Prostate gland (tissue), 2 donors: ENCODE measurements at regions not wholly inside any gene's neighbourhood (a gene's known extent, or its start where the extent isn't known, plus 50 kb on each side); places are given as distances from the start of the nearest gene placed in this dataset.

ENCODE experiments used
- DNase-seq: peaks from one replicate; pipeline ENCODE4 v3.0.0-alpha.2; 2019; ENCODE audit warnings: low spot score
- H3K27ac ChIP-seq, 2 donors: fragments of 200-600 bp; sonication (generic); 2 replicates each; pipeline ENCODE4 v1.5.1; 2017 to 2019
- H3K27me3 ChIP-seq: fragments of 200-600 bp; sonication (generic); replicated peaks from 2 replicates; pipeline ENCODE4 v1.5.1; 2019; ENCODE audit not compliant: insufficient read depth
- H3K36me3 ChIP-seq, 2 donors: fragments of 200-600 bp; sonication (generic); 1 replicate in 1 of 2; 2 replicates in 1 of 2; pipeline versions ENCODE4 v1.5.1 to v1.8.1; 2017 to 2019
- H3K4me1 ChIP-seq: fragments of 200-600 bp; sonication (generic); replicated peaks from 2 replicates; pipeline ENCODE4 v1.5.1; 2019
- H3K4me3 ChIP-seq, 2 donors: fragments of 200-600 bp; sonication (generic); 2 replicates each; pipeline ENCODE4 v1.5.1; 2017 to 2019
- H3K9me3 ChIP-seq: fragments of 200-600 bp; sonication (generic); 2 replicates; pipeline ENCODE4 v1.5.1; 2017
- CTCF ChIP-seq, 4 experiments: fragments of 200-600 bp in 2 of 4; fragments of 450-650 bp in 2 of 4; sonication (generic) in 2 of 4; IDR thresholded peaks; 1 replicate in 3 of 4; 2 replicates in 1 of 4; pipeline ENCODE4 v1.5.1; 2016 to 2019; ENCODE audit warnings: antibody characterized with exemption in 4 of 4, mild to moderate bottlenecking in 2 of 4, moderate library complexity in 2 of 4
- POLR2A ChIP-seq: fragments of 450-650 bp; IDR thresholded peaks from one replicate; pipeline ENCODE4 v1.6.1; 2016; ENCODE audit warnings: antibody characterized with exemption, mild to moderate bottlenecking
- POLR2AphosphoS5 ChIP-seq: sonication (generic); formaldehyde crosslinking; IDR thresholded peaks from one replicate; pipeline ENCODE4 v1.6.1; 2017; ENCODE audit warnings: antibody characterized with exemption
- WGBS: methylation state at CpG from one replicate; pipeline ENCODE4 v1.1.5; 2018; 5-methylcytosine and 5-hydroxymethylcytosine counted together
- intact Hi-C: fragments of 100-400 bp; cut with DNase I; formaldehyde crosslinking; loops from one replicate; pipeline ENCODE4 v1.14.2; 2022

- H3K4me3 ChIP-seq: no peak overlapping the region
- H3K9me3 ChIP-seq: no peaks in the 10 kb centered on the region
- TF ChIP-seq POLR2AphosphoS5: no peak
- no peak for TF ChIP-seq POLR2A
- TF ChIP-seq CTCF (IDR thresholded peaks at IDR 0.05): no peak
- no peaks in the 10 kb centered on the region for H3K27me3 ChIP-seq
- no peak for DNase-seq
- H3K4me1 ChIP-seq: no peaks in the 10 kb centered on the region
- no peak overlapping the region for H3K27ac ChIP-seq
- intact Hi-C loops: no loop called here
- H3K36me3 ChIP-seq: no peaks in the 10 kb centered on the region
- 48% methylated on average over 5 of the region's 5 CpGs for WGBS
Observed at GRCh38 chr4:123621072-123621705, 224.6 kb downstream of the SPRY1 start.

GRCh38 chr4:123622572-123622971, 226.0 kb downstream of the SPRY1 start:
- 96% methylated on average over 1 of the region's 1 CpG for WGBS
- intact Hi-C loops: no loop called here

GRCh38 chr4:123623611-123624010, 227.0 kb downstream of the SPRY1 start:
- TF ChIP-seq POLR2AphosphoS5 (no peak), POLR2A (no peak), CTCF (IDR thresholded peaks at IDR 0.05) (no peak)
- Histone ChIP-seq H3K4me3 (no peak overlapping the region), H3K9me3 (no peaks in the 10 kb centered on the region), H3K36me3 (no peaks in the 10 kb centered on the region), H3K4me1 (no peaks in the 10 kb centered on the region), H3K27ac (no peak overlapping the region), H3K27me3 (no peaks in the 10 kb centered on the region)
- WGBS: 18% methylated on average over 1 of the region's 1 CpG
- intact Hi-C loops: no loop called here
- DNase-seq: no peak

More at GRCh38 chr4:123622572-123622971, 226.0 kb downstream of the SPRY1 start:
- Histone ChIP-seq H3K9me3 (no peaks in the 10 kb centered on the region), H3K4me1 (no peaks in the 10 kb centered on the region), H3K27me3 (no peaks in the 10 kb centered on the region), H3K27ac (no peak overlapping the region), H3K36me3 (no peaks in the 10 kb centered on the region), H3K4me3 (no peak overlapping the region)
- no peak for DNase-seq
- TF ChIP-seq POLR2A (no peak), POLR2AphosphoS5 (no peak), CTCF (IDR thresholded peaks at IDR 0.05) (no peak)

- Histone ChIP-seq H3K4me1 (no peaks in the 10 kb centered on the region), H3K9me3 (no peaks in the 10 kb centered on the region), H3K4me3 (no peak overlapping the region), H3K27me3 (no peaks in the 10 kb centered on the region), H3K27ac (no peak overlapping the region), H3K36me3 (no peaks in the 10 kb centered on the region)
- intact Hi-C loops: no loop called here
- WGBS: 89% methylated on average over 1 of the region's 1 CpG
- no peak for TF ChIP-seq POLR2A
- TF ChIP-seq POLR2AphosphoS5: no peak
- no peak for TF ChIP-seq CTCF (IDR thresholded peaks at IDR 0.05)
- no peak for DNase-seq
Observed at GRCh38 chr4:123624959-123625358, 228.4 kb downstream of the SPRY1 start.

- intact Hi-C loops: no loop called here
- no peaks in the 10 kb centered on the region for H3K36me3 ChIP-seq
- no peaks in the 10 kb centered on the region for H3K27me3 ChIP-seq
- no peaks in the 10 kb centered on the region for H3K4me1 ChIP-seq
- TF ChIP-seq CTCF (IDR thresholded peaks at IDR 0.05) (no peak), POLR2AphosphoS5 (no peak), POLR2A (no peak)
- 96% methylated on average over 1 of the region's 1 CpG for WGBS
- no peak overlapping the region for H3K27ac ChIP-seq
- no peak overlapping the region for H3K4me3 ChIP-seq
- H3K9me3 ChIP-seq: no peaks in the 10 kb centered on the region
- no peak for DNase-seq
Observed at GRCh38 chr4:123628288-123628687, 231.7 kb downstream of the SPRY1 start.
